SU-DHL-6 (cell line): ENCODE measurements at regions not wholly inside any gene's neighbourhood (a gene's known extent, or its start where the extent isn't known, plus 50 kb on each side); places are given as distances from the start of the nearest gene placed in this dataset.
"Not testable (repeated sequence)": the region's sequence is repeated elsewhere in the genome, so short reads cannot be mapped to it uniquely, and the experiment has no call there.

Experiments used
- H2AFZ ChIP-seq: fragments of 200-600 bp; sonication (generic); 2 replicates; pipeline ENCODE4 v1.6.1; 2014; ENCODE audit warnings: low read depth, mild to moderate bottlenecking, moderate library complexity, mixed read lengths, antibody characterized with exemption, low read length; ENCODE audit not compliant: severe bottlenecking
- H3F3A ChIP-seq: fragments of 200-600 bp; shearing (Covaris generic); 2 replicates; pipeline ENCODE4 v1.6.0; 2016; ENCODE audit warnings: antibody characterized with exemption, mild to moderate bottlenecking; ENCODE audit not compliant: insufficient read depth
- H3K27ac ChIP-seq: fragments of 200-600 bp; sonication (generic); 2 replicates; pipeline ENCODE4 v1.5.1; 2016; ENCODE audit warnings: low read depth, mild to moderate bottlenecking, low read length, moderate library complexity, mixed read lengths
- H3K27me3 ChIP-seq: fragments of 200-600 bp; sonication (generic), shearing (Covaris generic); 2 replicates; pipeline ENCODE4 v1.6.0; 2014; ENCODE audit warnings: mild to moderate bottlenecking, low read length
- H3K36me3 ChIP-seq: fragments of 200-600 bp; sonication (generic); 2 replicates; pipeline ENCODE4 v1.6.1; 2014; ENCODE audit warnings: mild to moderate bottlenecking, low read length, mixed read lengths
- H3K4me2 ChIP-seq: fragments of 300-600, 200-600 bp; shearing (Covaris generic), sonication (generic); 2 replicates; pipeline ENCODE4 v1.6.0; 2014; ENCODE audit warnings: low read length, low read depth, mild to moderate bottlenecking; ENCODE audit not compliant: poor library complexity, severe bottlenecking
- H3K4me3 ChIP-seq: fragments of 200-600 bp; sonication (generic); 2 replicates; pipeline ENCODE4 v1.5.1; 2014; ENCODE audit warnings: antibody characterized with exemption, low read length, mild to moderate bottlenecking, mixed read lengths; ENCODE audit not compliant: insufficient read depth, poor library complexity, severe bottlenecking
- H3K79me2 ChIP-seq: fragments of 200-600 bp; sonication (generic); 2 replicates; pipeline ENCODE4 v1.6.1; 2014; ENCODE audit warnings: mild to moderate bottlenecking, low read length, moderate library complexity; ENCODE audit not compliant: insufficient read depth
- H3K9ac ChIP-seq: fragments of 200-600 bp; sonication (generic); 2 replicates; pipeline ENCODE4 v1.7.0; 2014; ENCODE audit warnings: mild to moderate bottlenecking, low read length
- H3K9me2 ChIP-seq: fragments of 200-600 bp; sonication (generic); replicated peaks from 2 replicates; pipeline ENCODE4 v1.6.1; 2014; ENCODE audit warnings: low read length; ENCODE audit not compliant: insufficient read depth
- H3K9me3 ChIP-seq: fragments of 200-600 bp; sonication (generic); 2 replicates; pipeline ENCODE4 v1.6.1; 2014; ENCODE audit warnings: low read length, mixed read lengths; ENCODE audit not compliant: insufficient read depth
- H4K20me1 ChIP-seq: fragments of 200-600 bp; sonication (generic); 2 replicates; pipeline ENCODE4 v1.6.1; 2014; ENCODE audit warnings: low read depth, mild to moderate bottlenecking, antibody characterized with exemption, low read length, moderate library complexity, mixed read lengths
- EZH2phosphoT487 ChIP-seq: fragments of 200-600 bp; sonication (generic), shearing (Covaris generic); conservative IDR thresholded peaks from 2 replicates; pipeline ENCODE4 v1.6.1; 2018; ENCODE audit warnings: mild to moderate bottlenecking, antibody characterized with exemption, low read length, moderate library complexity, mixed read lengths
- TF ChIP-seq, protein P1 (sequence below): fragments of 200-600 bp; sonication (generic); IDR thresholded peaks from one replicate; pipeline ENCODE4 v1.5.1; 2017; ENCODE audit warnings: antibody characterized with exemption, mild to moderate bottlenecking, low read length, moderate library complexity; ENCODE audit not compliant: insufficient read depth, poor library complexity, severe bottlenecking

DNA sequence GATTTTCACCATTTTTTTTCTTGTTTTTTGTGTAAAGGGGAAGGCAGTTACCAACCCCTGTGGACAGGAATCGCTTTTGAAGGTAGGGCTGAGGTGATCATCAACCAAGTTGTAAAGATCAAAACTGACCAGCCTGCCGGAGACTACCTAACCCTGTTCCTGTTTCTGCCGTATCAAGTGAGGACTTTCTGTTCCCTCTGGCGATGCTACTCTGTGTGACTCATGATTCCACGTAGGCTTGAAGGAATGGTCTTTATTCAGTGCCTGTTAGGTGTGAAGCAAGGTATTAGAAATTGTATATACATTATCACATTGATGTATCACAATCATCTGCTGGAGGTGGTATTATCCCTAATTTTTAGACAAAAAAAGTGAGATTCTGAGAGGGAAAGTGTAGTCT, 161.3 kb downstream of the SOX4 start:
- Histone ChIP-seq H3K27ac (no peak overlapping the region), H3K4me3 (no peak overlapping the region), H3K9me3 (no peaks in the 10 kb centered on the region), H3K79me2 (no peaks in the 10 kb centered on the region), H4K20me1 (no peaks in the 10 kb centered on the region), H3K9ac (no peak overlapping the region), H2AFZ (no peak overlapping the region), H3K4me2 (no peak overlapping the region), H3K9me2 (no peaks in the 10 kb centered on the region), H3F3A (no peaks in the 10 kb centered on the region), H3K27me3 (0 out of 2 replicates have a peak, but pooled peaks cover 2% of the 10 kb centered on the region), H3K36me3 (no peaks in the 10 kb centered on the region)
- no peak for TF ChIP-seq EZH2phosphoT487
- TF ChIP-seq, protein P1, sequence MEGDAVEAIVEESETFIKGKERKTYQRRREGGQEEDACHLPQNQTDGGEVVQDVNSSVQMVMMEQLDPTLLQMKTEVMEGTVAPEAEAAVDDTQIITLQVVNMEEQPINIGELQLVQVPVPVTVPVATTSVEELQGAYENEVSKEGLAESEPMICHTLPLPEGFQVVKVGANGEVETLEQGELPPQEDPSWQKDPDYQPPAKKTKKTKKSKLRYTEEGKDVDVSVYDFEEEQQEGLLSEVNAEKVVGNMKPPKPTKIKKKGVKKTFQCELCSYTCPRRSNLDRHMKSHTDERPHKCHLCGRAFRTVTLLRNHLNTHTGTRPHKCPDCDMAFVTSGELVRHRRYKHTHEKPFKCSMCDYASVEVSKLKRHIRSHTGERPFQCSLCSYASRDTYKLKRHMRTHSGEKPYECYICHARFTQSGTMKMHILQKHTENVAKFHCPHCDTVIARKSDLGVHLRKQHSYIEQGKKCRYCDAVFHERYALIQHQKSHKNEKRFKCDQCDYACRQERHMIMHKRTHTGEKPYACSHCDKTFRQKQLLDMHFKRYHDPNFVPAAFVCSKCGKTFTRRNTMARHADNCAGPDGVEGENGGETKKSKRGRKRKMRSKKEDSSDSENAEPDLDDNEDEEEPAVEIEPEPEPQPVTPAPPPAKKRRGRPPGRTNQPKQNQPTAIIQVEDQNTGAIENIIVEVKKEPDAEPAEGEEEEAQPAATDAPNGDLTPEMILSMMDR = no peak

DNA sequence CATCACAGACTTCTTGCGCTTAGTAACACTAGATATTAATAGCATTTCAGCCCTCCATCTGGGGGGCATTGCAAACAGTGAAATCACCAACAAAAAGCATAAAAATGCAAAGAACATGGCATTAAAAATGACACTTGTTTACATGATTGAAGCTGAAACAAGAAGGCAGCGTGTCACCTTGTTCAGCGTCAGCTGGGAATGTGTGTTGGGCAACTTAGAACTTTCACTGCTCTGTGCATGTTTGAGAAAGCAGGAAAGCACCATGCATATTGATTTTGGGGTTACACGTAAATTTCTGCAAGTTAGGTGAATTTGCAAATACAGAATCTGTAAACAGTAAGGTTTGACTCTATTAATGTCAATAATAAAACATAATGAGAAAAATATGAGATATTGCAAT, 162.9 kb downstream of the SOX4 start:
- Histone ChIP-seq H3K4me2 (no peak overlapping the region), H3K9me2 (no peaks in the 10 kb centered on the region), H3K9me3 (no peaks in the 10 kb centered on the region), H3K27me3 (0 out of 2 replicates have a peak, but pooled peaks cover 2% of the 10 kb centered on the region), H4K20me1 (no peaks in the 10 kb centered on the region), H3F3A (no peaks in the 10 kb centered on the region), H3K27ac (no peak overlapping the region), H3K4me3 (no peak overlapping the region), H2AFZ (no peak overlapping the region), H3K36me3 (no peaks in the 10 kb centered on the region), H3K9ac (no peak overlapping the region), H3K79me2 (no peaks in the 10 kb centered on the region)
- TF ChIP-seq, protein P1 = no peak
- TF ChIP-seq EZH2phosphoT487 = no peak

DNA sequence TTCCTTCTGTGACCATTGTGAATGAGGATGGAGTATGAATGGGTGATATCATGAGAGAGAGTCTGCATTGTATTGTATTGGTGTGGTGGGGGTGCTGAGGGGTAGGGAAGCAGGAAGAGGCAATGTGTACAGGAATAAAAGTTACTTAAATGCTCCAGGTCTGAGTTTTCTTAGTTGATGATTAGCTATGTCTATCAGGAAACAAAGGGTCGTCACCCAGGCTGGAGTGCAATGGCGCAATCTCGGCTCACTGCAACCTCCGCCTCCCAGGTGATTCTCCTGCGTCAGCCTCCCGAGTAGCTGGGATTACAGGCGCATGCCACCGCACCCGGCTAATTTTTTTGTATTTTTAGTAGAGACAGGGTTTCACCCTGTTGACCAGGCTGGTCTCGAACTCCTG, 163.8 kb downstream of the SOX4 start:
- H2AFZ ChIP-seq, H3K27me3 ChIP-seq, H3K27ac ChIP-seq, H3K9me2 ChIP-seq, H3K79me2 ChIP-seq, H3K36me3 ChIP-seq, H3K9me3 ChIP-seq, H4K20me1 ChIP-seq, H3K9ac ChIP-seq, H3K4me3 ChIP-seq, H3K4me2 ChIP-seq, H3F3A ChIP-seq: not testable (repeated sequence)

DNA sequence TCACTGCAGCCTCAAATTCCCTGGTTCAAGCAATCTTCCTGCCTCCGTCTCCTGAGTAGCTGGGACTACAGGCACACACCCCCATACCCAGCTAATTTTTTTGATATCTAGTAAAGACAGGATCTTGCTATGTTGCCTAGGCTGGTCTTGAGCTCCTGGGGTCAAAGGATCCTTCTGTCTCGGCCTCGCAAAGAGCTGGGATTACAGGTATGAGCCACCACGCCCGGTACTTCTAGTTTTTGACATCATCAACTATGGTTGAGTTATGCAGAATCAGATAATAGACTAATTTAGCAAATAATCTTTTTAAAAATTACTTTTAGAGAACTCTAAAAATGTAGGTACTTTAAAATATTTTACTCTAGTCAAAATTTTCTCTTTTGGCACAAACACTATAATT, 166.2 kb downstream of the SOX4 start:
- H3K9me3 ChIP-seq = no peaks in the 10 kb centered on the region
- H3K4me2 ChIP-seq = no peak overlapping the region
- no peaks in the 10 kb centered on the region for H3K36me3 ChIP-seq
- H4K20me1 ChIP-seq = no peaks in the 10 kb centered on the region
- no peaks in the 10 kb centered on the region for H3F3A ChIP-seq
- no peak overlapping the region for H3K27ac ChIP-seq
- H3K27me3 ChIP-seq = no peaks in the 10 kb centered on the region
- TF ChIP-seq, protein P1 = no peak
- no peak for TF ChIP-seq EZH2phosphoT487
- no peaks in the 10 kb centered on the region for H3K79me2 ChIP-seq
- no peaks in the 10 kb centered on the region for H3K9me2 ChIP-seq
- H3K9ac ChIP-seq = no peak overlapping the region
- no peak overlapping the region for H2AFZ ChIP-seq
- no peak overlapping the region for H3K4me3 ChIP-seq

DNA sequence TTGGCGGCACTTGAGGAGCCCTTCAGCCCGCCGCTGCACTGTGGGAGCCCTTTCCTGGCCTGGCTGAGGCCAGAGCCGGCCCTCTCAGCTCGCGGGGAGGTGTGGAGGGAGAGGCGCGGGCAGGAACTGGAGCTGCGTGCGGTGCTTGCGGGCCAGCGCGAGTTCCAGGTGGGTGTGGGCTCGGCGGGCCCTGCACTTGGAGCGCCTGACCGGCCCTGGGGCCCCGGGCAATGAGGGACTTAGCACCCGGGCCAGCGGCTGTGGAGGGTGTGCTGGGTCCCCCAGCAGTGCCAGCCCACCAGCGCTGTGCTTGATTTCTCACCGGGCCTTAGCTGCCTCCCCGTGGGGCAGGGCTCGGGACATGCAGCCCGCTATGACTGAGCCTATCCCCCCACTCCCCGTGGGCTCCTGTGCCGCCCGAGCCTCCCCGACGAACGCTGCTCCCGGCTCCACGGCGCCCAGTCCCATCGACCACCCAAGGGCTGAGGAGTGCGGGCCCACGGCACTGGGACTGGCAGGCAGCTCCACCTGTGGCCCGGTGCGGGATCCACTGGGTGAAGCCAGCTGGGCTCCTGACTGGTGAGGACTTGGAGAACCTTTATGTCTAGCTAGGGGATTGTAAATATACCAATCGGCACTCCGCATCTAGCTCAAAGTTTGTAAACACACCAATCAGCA, 167.6 kb downstream of the SOX4 start:
- not testable (repeated sequence) for H3K4me3 ChIP-seq, H3K79me2 ChIP-seq, H2AFZ ChIP-seq, H3K9me3 ChIP-seq, H3K36me3 ChIP-seq, H4K20me1 ChIP-seq, H3F3A ChIP-seq, H3K9ac ChIP-seq, H3K4me2 ChIP-seq, H3K27me3 ChIP-seq, H3K27ac ChIP-seq, H3K9me2 ChIP-seq
